ENCODE measurements at regions not wholly inside any gene's neighbourhood (a gene's known extent, or its start where the extent isn't known, plus 50 kb on each side); places are given as distances from the start of the nearest gene placed in this dataset.
A peak's percentile ranks its signal among the peaks of the same experiment; 100 is the strongest.
"Not testable (repeated sequence)": the region's sequence is repeated elsewhere in the genome, so short reads cannot be mapped to it uniquely, and the experiment has no call there.

DNA sequence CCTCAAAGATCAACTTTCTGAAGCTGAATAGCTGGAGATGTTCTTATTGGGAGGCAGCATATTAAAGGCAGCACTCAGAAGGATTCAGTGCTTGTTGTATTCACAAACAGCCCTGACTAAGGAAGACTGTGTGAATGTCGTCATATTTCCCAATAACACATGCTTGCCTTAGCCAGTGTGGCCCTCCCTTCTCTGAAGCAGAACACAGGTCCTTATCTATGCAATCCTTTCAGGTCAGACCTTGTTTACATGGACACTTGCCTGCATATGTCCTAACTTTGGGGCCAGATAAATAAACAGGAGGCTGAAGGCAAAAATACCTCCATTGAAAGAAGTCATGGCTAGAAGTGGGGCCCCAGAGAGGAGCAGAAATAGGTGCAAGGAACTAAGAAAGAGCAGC, 97.2 kb downstream of the SLC4A3 start:
- DNase-seq = no peak

DNA sequence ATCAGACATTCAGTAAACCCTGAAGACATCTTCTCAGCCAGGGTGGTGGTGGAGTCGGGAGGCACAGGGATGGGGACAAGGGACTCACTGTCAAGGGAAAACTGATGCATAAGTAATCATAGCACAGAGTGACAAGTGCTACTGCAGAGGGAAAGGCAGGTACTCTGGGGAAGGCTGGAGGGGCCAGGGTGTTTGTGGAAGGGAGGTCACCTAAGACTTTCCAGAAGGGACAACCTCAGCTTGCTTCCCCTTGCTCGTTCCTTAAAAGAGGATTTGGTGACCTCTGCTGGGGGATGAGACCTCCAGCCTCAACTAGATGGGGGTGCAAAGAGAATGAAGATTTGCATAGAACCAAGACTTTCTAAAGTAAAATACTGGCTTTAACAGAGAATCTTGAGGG, 99.5 kb downstream of the SLC4A3 start:
- DNase-seq = no peak

DNA sequence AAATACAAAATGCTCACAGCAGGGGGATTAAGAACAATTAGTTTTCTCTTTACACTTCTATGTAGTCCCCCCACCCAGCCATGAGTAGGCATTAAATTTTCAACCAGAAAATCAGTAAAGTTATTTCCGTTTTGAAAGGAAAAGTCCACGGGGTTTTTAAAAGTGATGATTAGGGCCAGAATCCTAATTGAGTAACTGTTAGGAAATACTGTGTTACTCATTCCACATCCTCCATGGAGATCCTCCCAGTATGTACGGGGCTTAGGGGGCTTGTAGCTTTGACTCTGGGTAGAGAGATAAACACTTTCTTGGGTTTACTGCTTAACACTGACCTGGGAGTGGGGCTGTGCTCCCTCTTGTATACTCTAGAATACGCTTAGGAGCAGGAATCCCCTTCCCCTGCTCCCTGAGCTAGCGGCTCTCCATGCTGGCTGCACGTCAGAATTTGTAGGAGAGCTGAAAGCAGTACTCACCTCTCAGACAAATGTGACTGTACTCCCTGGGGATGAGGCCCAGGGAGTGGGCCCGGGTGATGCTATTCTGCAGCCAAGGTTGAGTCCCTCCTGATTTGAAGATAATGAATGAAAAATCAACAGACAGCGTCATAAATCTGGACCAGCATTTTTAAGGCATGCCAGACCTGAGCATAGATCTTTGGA, 100.5 kb downstream of the SLC4A3 start:
- DNase-seq = no peak

DNA sequence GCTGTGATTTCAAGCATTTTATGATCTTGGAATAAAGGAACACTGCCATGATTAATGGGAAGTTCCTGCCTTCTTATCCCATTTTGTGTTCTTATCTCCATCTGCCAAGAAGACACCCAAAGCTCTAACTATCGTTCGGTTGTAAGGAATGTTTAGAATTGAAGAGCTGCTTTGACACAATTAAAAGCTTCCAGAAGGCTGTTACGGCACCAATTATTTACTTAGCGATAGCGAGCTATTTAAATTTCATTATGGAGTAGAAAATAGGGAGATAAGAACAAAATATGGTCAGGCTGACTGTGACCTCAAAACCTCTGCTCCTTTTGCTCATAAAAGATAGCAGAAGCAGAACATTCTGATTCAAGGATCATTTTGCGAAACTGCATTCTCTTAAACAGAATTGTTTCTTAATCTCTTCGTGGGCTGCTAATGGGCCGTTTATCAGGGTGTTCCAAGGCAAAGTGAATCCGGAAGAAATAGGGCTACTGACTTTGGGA, 101.6 kb downstream of the SLC4A3 start:
- no peak for DNase-seq

DNA sequence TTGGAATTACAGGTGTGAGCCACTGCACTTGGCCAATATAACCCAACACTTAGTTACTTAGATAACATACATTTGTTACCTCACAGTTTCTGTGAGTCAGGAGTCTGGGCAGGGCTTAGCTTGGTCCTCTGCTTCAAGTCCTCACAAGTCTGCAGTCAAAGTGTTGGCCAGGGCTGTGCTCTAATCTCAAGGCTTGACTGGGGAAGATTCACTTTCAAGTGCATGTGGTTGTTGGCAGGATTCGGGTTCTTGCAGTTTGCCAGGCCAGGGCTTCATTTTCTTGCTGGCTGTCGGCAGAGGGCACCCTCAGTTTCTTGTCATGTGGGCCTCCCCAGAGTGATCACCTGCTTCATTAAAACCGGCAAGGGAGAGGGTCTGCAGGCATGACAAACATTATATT, 103.7 kb downstream of the SLC4A3 start:
- no peak for DNase-seq

DNA sequence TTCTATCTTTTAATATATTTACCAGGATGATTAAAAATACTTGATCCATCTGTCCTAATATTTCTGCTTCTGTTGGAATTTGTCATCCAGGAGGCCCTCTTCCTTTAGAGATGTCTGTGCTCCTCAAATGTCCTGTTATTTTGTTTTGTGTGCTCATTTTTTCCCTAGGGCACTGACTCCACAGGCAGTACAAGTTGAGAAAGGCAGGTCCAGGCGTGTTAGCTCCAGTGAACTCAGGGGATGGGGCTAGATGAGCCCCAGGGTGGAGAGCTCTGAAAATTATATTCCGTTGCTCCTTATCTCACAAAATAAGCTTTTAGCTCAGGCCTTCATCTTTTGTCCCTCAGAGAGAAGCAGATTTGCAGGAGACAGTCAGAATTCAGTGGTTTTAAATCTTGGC, 105.7 kb downstream of the SLC4A3 start:
- DNase-seq = no peak

DNA sequence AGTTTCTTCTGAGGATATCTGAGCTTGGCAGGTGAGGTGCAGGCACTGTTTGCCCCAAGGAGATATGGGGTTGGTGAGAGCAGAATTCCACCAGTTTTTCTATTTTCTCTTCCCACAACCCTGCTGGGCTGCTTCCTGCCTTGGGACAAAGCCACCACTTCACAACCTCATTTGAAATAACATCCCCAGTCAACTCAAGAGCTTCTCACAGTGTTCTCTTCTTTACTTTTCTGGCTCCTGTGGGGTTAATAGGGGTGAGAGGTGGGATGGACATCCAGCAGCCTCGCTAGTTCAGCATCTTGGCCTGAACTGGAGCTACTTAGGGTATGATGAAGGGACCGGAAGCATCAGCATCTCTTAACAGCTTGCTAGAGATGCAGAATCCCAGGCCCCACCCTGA, 106.3 kb downstream of the SLC4A3 start:
- no peak for DNase-seq

DNA sequence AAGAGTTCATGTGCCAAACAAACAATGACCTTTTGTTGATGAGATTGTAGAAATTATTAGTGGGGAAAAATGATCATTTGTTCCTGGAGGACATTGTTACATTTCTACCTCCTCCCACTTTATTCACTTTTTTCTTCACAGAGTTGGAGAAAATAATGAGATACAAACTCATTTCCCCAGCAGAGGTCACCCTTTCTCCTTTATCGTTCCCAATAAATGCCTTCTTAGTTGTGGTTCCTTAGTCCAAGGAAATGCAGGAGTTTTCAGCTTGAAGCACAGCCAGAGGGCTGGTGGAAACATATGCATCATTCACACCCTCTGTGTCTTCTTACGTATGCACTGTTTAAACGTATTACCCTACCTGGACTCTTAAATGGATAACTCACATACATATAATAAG, 108.8 kb downstream of the SLC4A3 start:
- peak in 4 of 58 donors; percentile 8 to 48 (median 26) for DNase-seq

DNA sequence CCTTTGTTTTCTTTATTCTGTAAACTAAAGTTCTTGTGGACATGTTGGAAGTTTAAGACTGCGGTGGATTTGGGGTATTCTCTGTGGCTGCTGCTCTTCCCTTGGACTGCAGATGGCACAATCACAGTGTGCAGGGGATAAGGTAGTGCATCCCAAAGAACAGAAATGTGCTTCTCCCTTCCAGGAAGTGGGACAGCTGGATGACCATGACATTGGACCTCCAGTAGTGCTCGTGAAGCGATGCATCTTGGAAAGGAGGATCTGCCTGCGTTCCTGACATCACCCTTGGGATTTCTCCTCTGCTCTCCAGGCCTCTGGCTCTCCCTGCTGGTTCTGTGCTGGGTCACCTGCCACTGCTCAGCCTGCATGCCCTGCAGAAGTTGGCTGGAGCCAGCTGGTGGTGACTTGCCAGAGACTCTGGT, 109.9 kb downstream of the SLC4A3 start:
- DNase-seq = peak in 11 of 58 donors; percentile 6 to 57 (median 26)

DNA sequence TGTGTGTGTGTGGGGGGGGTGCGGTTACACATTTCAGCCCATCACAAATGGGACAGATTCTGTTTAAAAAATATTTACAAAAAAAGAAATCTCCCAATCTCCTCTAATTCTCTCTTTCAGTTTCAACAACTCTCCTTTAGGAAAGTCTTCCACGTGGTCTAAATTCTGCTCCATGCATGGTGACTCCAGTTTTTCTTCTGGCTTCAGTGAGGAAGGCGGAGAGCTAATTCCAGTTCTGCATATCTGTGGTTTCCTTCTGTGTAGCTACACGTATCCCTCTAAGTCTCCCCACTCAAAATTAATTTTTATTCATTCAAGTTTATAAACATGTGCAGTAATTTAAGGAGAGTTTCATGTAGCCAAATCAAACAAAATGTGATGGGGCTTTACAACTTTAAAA, 111.6 kb downstream of the SLC4A3 start:
- no peak for DNase-seq

DNA sequence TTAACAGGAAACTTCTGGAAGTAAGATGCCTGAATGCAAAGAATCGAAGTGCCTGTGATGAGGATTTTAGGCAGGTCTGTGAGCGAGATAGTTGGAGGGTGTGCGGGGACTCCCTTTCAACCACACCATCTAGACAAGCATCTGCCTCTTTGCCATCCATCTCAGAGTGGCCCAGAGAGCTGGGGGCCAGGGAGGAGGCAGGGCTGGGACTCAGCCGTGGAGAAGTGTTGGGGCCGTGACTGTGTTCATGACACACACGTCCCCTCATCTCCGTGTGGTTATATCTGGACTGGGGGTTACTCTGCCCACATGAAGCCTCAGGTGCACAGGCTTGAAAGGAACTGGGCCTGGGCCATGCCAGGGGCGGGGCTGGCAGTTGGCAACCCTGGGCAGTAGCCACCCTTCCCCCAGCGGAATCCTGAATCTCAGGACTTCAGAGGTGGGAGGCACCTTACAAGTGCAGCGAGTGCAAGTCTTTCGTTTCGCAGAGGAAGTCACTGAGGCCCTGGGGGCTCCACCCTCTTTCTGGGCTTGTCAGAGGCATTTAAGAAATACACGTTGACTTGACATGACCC, 112.5 kb downstream of the SLC4A3 start:
- DNase-seq = no peak

DNA sequence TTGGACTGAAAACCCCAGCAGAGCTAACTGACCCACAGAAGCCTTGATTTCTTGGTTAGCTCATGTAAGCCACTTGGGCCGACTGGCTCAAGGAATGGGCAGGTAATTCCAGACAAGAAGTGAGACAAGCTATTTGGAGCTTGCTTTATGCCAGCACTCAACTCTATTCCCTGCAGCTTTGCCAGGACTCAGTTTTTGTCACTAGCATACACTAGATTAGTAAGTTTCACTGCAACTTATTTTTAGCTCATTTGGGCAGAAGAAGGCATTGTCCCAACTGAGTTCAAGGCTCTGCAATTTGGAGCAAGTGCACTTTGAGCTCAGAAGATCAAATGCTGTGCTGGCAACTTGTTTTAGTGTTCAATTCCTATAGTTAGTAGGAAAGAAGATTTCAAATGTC, 116.1 kb downstream of the SLC4A3 start:
- DNase-seq = peak in 2 of 58 donors; percentile 5 to 6

DNA sequence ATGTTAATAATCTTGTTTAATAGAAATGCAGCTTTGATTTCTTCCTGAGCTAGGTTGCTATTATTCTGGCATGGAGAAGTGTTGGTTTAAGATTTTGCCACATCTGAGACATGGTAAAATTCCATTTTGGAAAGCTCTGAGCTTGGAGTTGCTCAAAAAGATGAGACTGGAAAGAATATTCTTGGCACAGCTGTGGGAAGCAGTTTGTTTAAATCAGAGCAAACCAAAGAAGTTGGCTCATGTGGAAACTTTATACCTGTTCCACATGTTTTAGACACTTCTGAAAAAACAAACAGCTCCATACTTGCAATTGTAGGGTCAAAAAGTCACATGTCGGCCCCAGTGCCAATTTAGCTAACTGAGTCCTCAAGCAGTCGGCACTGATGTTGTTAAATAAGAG, 116.6 kb downstream of the SLC4A3 start:
- DNase-seq = peak in 1 of 58 donors; percentile 38

DNA sequence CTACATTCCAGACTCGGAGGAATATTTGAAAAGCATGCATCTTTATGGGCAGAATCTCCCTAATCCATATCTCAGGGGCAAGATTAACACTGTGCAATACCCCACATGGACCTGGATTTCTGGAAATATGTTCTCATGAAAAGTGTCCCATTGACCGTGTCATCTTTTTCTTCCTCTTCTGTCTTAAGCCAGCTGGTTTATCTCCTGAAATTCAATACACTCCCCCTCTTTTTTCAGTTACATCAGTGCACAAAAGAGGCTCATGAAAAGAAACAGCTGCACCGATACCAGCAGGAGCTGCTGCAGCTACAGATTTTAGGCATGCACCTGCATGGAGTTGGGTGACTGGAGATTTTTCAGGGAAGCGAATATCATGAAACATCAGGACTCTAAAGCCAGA, 117.2 kb downstream of the SLC4A3 start:
- DNase-seq = peak in 3 of 58 donors; percentile 5 to 23 (median 11)

DNA sequence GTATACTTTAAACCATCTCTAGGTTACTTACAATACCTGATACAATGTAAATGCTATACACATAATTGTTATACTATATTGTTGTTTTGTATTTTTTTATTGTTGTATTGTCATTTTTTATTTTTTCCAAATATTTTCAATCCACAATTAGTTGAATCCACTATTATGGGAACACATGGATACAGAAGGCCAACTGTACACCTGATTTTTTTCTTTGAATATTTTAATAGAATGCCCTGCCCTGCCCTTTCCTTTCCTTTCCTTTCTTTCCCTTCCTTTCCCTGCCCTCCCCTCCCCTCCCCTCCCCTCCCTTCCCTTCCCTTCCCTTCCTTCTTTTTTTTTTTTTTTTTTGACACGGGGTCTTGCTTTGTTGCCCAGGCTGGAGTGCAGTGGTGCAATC, 120.2 kb downstream of the SLC4A3 start:
- DNase-seq = no peak

DNA sequence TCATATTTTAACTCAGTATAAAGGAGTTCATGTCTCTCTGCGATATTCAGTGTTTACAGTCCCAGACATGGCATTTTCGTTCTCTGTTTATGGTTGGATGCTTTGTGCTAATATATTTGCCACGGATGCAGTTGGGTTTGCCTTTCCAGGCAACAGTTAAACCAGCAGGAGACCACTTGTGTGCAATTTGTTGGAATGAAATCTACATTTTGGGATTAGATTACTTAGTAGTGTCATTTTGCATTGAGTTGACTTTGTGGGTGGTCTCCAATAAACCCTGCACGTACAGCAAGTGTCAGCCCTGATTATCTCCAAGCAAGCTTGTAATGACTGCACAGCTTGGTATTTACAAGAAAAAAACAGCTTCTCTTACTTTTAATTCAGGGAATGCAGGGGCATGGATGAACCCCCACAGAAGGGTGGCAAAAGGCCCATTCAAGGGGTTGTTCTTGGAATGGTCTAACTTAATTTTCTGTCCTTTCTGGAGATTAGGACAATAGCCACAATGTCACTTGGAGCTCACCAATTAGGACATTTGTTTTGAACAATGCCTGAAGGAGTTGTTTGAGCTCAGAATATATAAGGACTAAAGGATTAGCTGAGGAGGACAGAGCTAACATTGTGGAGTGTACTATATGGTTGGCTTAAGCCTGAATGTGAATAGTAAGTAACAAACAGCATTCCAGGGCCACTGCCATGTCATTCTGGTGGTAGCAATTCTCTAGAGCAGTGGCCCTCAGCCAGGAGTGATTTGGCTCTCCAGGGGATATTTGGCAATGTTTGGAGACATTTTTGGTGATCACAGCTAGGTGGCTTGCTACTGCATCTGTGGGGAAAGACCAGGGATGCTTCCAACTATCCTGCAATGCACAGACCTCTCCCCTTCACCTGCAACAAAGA, 121.5 kb downstream of the SLC4A3 start:
- DNase-seq = no peak

DNA sequence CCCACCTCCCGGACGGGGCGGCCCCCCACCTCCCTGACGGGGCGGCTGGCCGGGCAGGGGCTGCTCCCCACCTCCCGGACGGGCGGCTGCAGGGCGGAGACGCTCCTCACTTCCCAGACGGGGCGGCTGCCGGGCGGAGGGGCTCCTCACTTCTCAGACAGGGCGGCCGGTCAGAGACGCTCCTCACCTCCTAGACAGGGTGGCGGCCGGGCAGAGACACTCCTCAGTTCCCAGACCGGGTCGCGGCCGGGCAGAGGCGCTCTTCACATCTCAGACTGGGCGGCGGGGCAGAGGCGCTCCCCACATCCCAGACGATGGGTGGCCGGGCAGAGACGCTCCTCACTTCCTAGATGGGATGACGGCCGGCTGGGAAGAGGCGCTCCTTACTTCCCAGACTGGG, 123.7 kb downstream of the SLC4A3 start:
- DNase-seq = not testable (repeated sequence)

DNA sequence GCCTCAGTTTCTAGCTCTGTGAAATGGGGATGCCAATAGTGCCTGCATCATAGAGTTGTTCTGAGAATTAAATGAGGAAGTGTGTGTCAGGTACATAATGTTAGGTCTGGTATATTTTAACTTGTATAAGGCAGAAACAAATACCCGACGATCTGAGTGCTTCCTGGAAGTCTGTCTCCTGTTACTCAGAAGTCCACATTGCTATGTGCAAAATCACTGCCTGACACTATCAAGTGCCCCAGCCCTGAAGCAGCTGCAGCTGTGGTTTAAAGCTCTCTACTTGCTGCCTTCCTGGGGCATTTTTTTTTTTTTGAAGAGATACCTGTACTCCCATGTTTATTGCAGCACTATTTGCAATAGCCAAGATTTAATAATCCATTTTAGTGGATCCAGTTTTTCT, 125.3 kb downstream of the SLC4A3 start:
- no peak for DNase-seq

DNA sequence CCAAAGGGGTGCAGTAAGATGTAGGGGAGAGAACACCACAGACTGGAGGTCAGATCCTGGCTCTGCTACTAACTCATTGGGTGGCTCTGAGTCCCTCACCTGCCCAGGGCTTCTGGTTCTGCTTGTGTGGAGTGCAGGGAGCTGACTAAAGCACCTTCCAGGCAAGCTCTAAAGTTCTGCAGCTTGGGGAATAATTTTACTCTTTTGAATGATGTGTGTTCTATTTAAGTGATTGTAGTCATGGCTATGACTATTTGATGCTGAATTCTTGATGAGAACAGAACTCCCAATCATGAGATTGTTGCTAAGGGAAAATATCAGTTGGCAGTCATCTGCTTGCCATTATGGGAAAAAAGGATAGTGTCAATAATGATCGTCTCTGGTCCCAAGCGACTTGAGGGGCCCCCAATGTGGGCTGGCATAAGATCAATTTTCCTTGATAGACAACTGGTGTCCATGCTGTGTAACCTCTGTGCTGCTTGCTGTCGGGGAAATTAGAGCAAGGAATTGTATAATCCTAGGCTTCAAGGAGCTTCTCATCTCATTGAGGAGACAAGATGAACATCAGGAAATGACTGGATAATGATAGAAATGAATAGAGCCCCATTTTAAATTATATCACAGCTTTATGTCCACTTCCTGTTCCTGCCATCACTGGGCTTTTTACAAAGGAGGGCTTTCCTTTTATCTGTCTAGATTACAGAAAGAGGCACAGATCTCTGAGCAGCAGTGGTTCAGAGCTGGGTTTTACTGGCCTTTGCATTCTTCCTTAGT, 131.7 kb downstream of the SLC4A3 start:
- no peak for DNase-seq

DNA sequence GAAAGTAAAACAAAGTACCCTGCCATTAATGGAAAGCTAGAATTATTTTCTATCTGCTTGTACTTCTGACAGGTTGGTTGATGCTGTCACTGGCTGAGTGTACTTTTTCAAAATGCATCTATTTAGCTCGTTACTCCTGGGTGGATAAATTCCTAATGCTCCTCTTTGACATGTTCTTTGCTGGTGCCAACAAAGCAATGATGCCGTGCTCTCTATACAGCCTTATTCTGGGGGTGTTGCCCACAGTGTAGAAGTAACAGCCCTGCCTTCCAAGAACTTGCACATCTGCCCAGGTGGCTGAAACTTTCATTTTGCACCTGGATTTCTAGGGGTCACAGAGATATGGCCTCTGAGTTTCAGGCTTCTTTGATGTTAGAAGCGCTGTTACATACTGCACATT, 132.4 kb downstream of the SLC4A3 start:
- no peak for DNase-seq

DNA sequence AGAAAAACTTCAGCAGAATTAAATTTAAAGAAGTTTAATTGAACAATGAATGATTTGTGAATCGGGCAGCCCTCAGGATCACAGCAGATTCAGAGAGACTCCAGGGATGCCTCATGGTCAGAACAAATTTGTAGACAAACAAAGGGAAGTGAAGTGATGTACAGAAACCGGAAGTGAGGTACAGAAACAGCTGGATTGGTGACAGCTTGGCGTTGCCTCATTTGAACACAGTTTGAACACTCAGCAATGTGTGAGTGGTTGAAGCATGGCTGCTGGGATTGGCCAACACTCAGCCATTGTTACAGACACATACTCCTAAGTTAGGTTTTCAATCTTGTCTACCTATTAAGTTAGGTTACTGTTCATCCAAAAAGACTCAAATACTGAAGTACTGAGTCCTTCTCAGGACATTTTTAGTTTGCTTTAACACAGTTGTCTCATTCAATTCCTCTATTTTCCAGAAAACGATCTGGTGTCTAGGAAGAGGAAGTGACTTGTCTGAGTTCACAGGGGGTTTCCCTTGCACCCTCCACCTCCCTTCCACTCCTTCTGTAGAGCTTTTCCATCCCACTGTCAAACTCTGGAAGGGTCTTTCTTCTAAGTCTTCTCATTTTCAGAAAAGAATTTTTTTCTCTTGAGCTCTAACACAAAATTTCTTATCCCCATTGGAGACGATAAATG, 137.9 kb downstream of the SLC4A3 start:
- no peak for DNase-seq
